ENCODE measurements at regions not wholly inside any gene's neighbourhood (a gene's known extent, or its start where the extent isn't known, plus 50 kb on each side); places are given as distances from the start of the nearest gene placed in this dataset.

- H3K79me2 ChIP-seq (ENCODE audit: control insufficient read depth, insufficient read depth, low read length) = no peaks in the 10 kb centered on the region
- no TSS peak for BruUV-seq (replicated peaks)
- DNase-seq (ENCODE audit: low read depth, low spot score) (no peak), FAIRE-seq (no peak)
- H3K27me3 ChIP-seq (ENCODE audit: control insufficient read depth in 2 of 2, insufficient read depth in 2 of 2, low read length in 2 of 2) = no peaks in the 10 kb centered on the region
- H2AFZ ChIP-seq (ENCODE audit: low read depth, low read length) = no peak overlapping the region
- H3K4me2 ChIP-seq (ENCODE audit: insufficient read depth, low read length) = no peak overlapping the region
- peaks cover 2% of the 10 kb centered on the region for H3K9me3 ChIP-seq (replicated peaks; ENCODE audit: control insufficient read depth, insufficient read depth, low read length)
- dilution Hi-C loops (cut with MboI; ENCODE audit: extremely low pct_ligation_motif_present, low sequenced_read_pairs) = no loop called here
- no peaks in the 10 kb centered on the region for H3K36me3 ChIP-seq (ENCODE audit: control insufficient read depth in 2 of 2, extremely low read depth in 1 of 2, insufficient read depth in 2 of 2, low read length in 2 of 2)
- no peaks in the 10 kb centered on the region for H3K4me1 ChIP-seq (ENCODE audit: control insufficient read depth, extremely low read depth, insufficient read depth, low read length)
- no peak overlapping the region for H3K4me3 ChIP-seq (replicated peaks in 1 of 3; ENCODE audit: insufficient read depth in 1 of 3, low read depth in 1 of 3, low read length in 3 of 3)
- H3K9me1 ChIP-seq (replicated peaks; ENCODE audit: control insufficient read depth, extremely low read depth, insufficient read depth, low read length) = no peaks in the 10 kb centered on the region
- H4K20me1 ChIP-seq (replicated peaks; ENCODE audit: control insufficient read depth, extremely low read depth, insufficient read depth, low read length) = no peaks in the 10 kb centered on the region
- intact Hi-C loops (cut with micrococcal nuclease) = no loop called here
- no peak overlapping the region for H3K9ac ChIP-seq (replicated peaks; ENCODE audit: extremely low read depth, insufficient read depth, low read length)
- TF ChIP-seq MYC (IDR thresholded peaks at IDR 0.05; ENCODE audit: low read depth, low read length) (no peak), JUN (IDR thresholded peaks at IDR 0.05; ENCODE audit: borderline replicate concordance, insufficient read depth, insufficient read length, low read depth) (no peak), POLR2A (IDR thresholded peaks at IDR 0.05; ENCODE audit: low read depth, low read length) (no peak), POLR2AphosphoS5 (IDR thresholded peaks at IDR 0.05; ENCODE audit: insufficient read depth, low read depth, low read length) (no peak), CTCF (IDR thresholded peaks at IDR 0.05; ENCODE audit: extremely low read depth in 1 of 2, insufficient read depth in 1 of 2, low read depth in 1 of 2, low read length in 2 of 2) (no peak), EZH2 (IDR thresholded peaks at IDR 0.05; ENCODE audit: borderline replicate concordance, low read depth, low read length, severe bottlenecking) (no peak), MAX (IDR thresholded peaks at IDR 0.05; ENCODE audit: insufficient read depth, insufficient read length) (no peak), FOS (IDR thresholded peaks at IDR 0.05; ENCODE audit: borderline replicate concordance, insufficient read depth, low read length) (no peak), GATA2 (IDR thresholded peaks at IDR 0.05; ENCODE audit: insufficient read depth, insufficient read length, low read depth, low read length) (no peak)
- no peak overlapping the region for H3K27ac ChIP-seq (ENCODE audit: insufficient read depth, low read depth, low read length)
- CTCF ChIA-PET = no interaction called here
- POLR2A ChIA-PET = no interaction called here
These were observed 2387.0 kb downstream of the MAT2B start for GRCh38 chr5:165892383-165892782.

Data from endothelial cell of umbilical vein (primary cell).